Lower lobe of right lung (tissue), 2 donors: ENCODE measurements at regions not wholly inside any gene's neighbourhood (a gene's known extent, or its start where the extent isn't known, plus 50 kb on each side); places are given as distances from the start of the nearest gene placed in this dataset.

Experiments used
- ATAC-seq, 2 donors: fragments of 200-7000 bp; cut with Tn5 transposase; one replicate each; pipeline ENCODE4 v1.9.1; 2020 to 2022; ENCODE audit warnings: mild to moderate bottlenecking in 2 of 2, moderate library complexity in 2 of 2
- DNase-seq: peaks from one replicate; pipeline ENCODE4 v3.0.0-alpha.2; 2020
- H3K27ac ChIP-seq: fragments of 200-600 bp; one replicate; pipeline ENCODE4 v1.8.0; 2022
- H3K27me3 ChIP-seq: fragments of 200-600 bp; one replicate; pipeline ENCODE4 v1.8.0; 2022; ENCODE audit warnings: low read depth
- H3K36me3 ChIP-seq: fragments of 200-600 bp; one replicate; pipeline ENCODE4 v1.8.0; 2022; ENCODE audit warnings: mild to moderate bottlenecking
- H3K4me1 ChIP-seq: fragments of 200-600 bp; one replicate; pipeline ENCODE4 v1.8.0; 2022
- H3K4me3 ChIP-seq: fragments of 200-600 bp; one replicate; pipeline ENCODE4 v1.8.0; 2022; ENCODE audit warnings: mild to moderate bottlenecking
- H3K9me3 ChIP-seq: fragments of 200-600 bp; one replicate; pipeline ENCODE4 v1.8.0; 2022
- intact Hi-C: fragments of 100-400 bp; cut with DNase I; formaldehyde crosslinking; loops from one replicate; pipeline ENCODE4 v1.11.0; 2022
- TF ChIP-seq, protein P1 (sequence below): fragments of 200-600 bp; IDR thresholded peaks from one replicate; pipeline ENCODE4 v1.8.0; 2022; ENCODE audit warnings: antibody characterized with exemption, mild to moderate bottlenecking
- donor health status: DM: no; HTN: yes; CAD: no; lungs with severe emphysema.

- intact Hi-C loops: no loop called here
- H3K4me3 ChIP-seq: no peak overlapping the region
These were observed 216.2 kb upstream of the VEGFC start for GRCh38 chr4:177008836-177009501.

DNA sequence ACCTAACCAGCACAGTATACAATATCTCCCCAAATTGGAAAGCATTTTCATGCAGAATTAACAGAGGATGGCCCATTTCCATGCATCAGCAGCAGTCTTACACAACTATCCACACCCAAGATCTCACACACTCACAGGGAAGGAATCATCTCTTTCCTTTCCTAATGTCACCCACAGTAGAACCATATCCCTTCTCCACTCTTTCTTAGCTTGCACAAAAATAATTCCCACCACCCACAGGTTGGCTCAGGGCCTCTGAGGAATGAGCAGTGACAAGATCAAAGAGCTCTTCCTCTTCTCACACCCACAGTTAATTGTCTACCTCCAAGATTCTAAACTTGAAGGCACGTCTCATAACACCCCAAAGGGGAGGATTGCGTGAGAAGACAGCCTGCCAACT is 217.7 kb upstream of the VEGFC start:
- no peaks in the 10 kb centered on the region for H3K27me3 ChIP-seq
- no peak for DNase-seq
- no peaks in the 10 kb centered on the region for H3K36me3 ChIP-seq
- TF ChIP-seq, protein P1, sequence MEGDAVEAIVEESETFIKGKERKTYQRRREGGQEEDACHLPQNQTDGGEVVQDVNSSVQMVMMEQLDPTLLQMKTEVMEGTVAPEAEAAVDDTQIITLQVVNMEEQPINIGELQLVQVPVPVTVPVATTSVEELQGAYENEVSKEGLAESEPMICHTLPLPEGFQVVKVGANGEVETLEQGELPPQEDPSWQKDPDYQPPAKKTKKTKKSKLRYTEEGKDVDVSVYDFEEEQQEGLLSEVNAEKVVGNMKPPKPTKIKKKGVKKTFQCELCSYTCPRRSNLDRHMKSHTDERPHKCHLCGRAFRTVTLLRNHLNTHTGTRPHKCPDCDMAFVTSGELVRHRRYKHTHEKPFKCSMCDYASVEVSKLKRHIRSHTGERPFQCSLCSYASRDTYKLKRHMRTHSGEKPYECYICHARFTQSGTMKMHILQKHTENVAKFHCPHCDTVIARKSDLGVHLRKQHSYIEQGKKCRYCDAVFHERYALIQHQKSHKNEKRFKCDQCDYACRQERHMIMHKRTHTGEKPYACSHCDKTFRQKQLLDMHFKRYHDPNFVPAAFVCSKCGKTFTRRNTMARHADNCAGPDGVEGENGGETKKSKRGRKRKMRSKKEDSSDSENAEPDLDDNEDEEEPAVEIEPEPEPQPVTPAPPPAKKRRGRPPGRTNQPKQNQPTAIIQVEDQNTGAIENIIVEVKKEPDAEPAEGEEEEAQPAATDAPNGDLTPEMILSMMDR: no peak
- no peaks in the 10 kb centered on the region for H3K4me1 ChIP-seq
- no peak for ATAC-seq
- H3K27ac ChIP-seq: no peak overlapping the region
- intact Hi-C loops: no loop called here
- no peak overlapping the region for H3K4me3 ChIP-seq
- peaks cover 9% of the 10 kb centered on the region for H3K9me3 ChIP-seq

More at GRCh38 chr4:177008836-177009501, 216.2 kb upstream of the VEGFC start:
- Histone ChIP-seq H3K4me1 (no peaks in the 10 kb centered on the region), H3K27me3 (no peaks in the 10 kb centered on the region), H3K36me3 (no peaks in the 10 kb centered on the region), H3K27ac (no peak overlapping the region), H3K9me3 (peaks cover 9% of the 10 kb centered on the region)
- ATAC-seq (no peak), DNase-seq (no peak)
- TF ChIP-seq, protein P1: no peak

DNA sequence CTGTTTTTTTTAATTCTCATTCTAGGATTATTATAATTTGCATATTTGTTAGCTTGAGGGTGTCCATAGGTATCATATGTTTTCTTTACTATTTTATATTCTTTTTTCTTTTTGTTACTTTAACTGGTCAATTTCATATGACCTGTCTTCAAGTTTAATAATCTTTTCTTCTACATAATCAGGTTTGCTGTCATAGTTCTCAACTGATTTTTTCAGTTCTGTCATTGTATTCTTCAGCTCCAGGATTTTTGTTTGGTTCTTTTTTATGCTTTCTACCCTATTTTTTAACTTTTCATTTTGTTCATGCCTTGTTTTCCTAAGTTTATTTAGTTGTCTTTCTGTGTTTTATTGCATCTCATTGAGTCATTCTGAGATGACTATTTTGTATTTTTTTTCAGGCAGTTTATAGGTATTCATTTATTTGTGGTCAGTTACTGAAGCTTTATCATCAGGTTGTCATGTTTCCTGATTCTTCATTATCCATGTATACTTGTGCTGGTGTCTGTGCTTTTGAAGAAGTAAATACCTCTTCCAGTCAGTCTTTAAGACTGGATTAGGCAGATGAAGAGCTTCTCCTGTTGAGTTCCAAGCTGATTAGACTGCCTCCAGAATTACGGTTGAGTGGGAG is 220.3 kb upstream of the VEGFC start:
- H3K4me1 ChIP-seq: no peaks in the 10 kb centered on the region
- H3K4me3 ChIP-seq: no peak overlapping the region
- H3K27me3 ChIP-seq: no peaks in the 10 kb centered on the region
- no peak for DNase-seq
- TF ChIP-seq, protein P1: no peak
- no peak for ATAC-seq
- peaks cover 9% of the 10 kb centered on the region for H3K9me3 ChIP-seq
- no peaks in the 10 kb centered on the region for H3K36me3 ChIP-seq
- H3K27ac ChIP-seq: no peak overlapping the region
- intact Hi-C loops: no loop called here

DNA sequence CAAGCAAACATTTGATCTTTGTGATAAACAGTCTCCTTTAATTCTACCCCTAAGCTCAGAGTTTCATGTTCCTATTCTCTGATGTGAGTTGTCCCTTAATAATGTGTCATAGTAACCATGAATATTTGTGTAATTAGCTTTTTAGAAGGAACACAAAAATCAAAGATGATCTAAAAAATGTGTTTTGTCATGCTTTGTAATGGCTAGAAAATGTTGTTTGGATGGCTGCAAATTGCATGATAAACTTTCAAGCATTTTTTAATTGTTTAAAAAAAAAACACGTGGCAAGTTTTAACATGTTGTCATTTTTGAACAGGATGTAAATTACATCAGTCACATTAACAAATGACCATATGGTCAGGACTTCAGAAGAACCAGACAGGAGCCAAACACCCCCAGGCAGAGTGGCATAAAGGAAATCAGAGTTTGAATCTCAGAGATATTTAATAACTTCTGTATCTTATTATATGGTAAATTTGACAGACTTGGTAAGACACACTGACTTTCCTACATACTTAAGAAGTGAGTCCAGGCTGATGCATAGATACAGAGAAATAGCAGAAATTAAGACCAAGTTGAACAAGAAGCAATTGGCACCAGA is 223.9 kb upstream of the VEGFC start:
- no peak for ATAC-seq
- intact Hi-C loops: no loop called here
- Histone ChIP-seq H3K9me3 (peaks cover 9% of the 10 kb centered on the region), H3K27me3 (no peaks in the 10 kb centered on the region), H3K4me3 (no peak overlapping the region), H3K36me3 (no peaks in the 10 kb centered on the region), H3K4me1 (no peaks in the 10 kb centered on the region), H3K27ac (no peak overlapping the region)
- DNase-seq: no peak
- TF ChIP-seq, protein P1: no peak

GRCh38 chr4:177023951-177024350 is 231.2 kb upstream of the VEGFC start:
- Histone ChIP-seq H3K4me1 (no peaks in the 10 kb centered on the region), H3K36me3 (no peaks in the 10 kb centered on the region), H3K27ac (no peak overlapping the region), H3K4me3 (no peak overlapping the region), H3K9me3 (no peaks in the 10 kb centered on the region), H3K27me3 (no peaks in the 10 kb centered on the region)
- ATAC-seq (no peak), DNase-seq (no peak)
- TF ChIP-seq, protein P1: no peak
- intact Hi-C loops: no loop called here
